HT-29 (cell line): ENCODE measurements at regions not wholly inside any gene's neighbourhood (a gene's known extent, or its start where the extent isn't known, plus 50 kb on each side); places are given as distances from the start of the nearest gene placed in this dataset.

Experiments
- DNase-seq: peaks from one replicate; pipeline ENCODE4 v3.0.0-alpha.2; 2015; ENCODE audit warnings: low spot score

DNA sequence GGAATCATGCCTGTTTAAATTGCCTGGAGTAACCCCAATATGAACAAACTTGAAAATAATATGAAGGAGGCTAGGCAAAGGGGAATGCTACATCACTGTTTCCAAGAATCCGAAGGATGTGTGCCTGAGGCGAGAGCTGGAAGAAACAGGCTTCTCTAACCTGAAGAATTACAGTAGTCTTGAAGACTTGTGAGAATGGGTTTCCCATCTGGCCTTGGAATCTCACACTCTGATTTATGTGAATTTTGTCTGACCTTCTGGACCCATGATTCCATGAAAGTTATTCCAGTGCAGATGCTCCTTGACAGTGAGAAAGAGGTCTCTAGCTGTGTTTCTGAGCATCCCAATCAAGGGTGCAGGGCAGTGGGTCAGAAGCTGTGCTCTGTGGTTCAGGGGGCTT, 122.1 kb upstream of the PARP11 start:
- DNase-seq, result no peak

GRCh38 chr12:3994500-3994899, 121.3 kb upstream of the PARP11 start:
- no peak for DNase-seq

GRCh38 chr12:3992945-3993344, 119.7 kb upstream of the PARP11 start:
- DNase-seq, result no peak

GRCh38 chr12:3991798-3992580, 118.8 kb upstream of the PARP11 start:
- DNase-seq, result no peak

- no peak for DNase-seq
Observed at GRCh38 chr12:3990501-3991280, 117.5 kb upstream of the PARP11 start.

DNA sequence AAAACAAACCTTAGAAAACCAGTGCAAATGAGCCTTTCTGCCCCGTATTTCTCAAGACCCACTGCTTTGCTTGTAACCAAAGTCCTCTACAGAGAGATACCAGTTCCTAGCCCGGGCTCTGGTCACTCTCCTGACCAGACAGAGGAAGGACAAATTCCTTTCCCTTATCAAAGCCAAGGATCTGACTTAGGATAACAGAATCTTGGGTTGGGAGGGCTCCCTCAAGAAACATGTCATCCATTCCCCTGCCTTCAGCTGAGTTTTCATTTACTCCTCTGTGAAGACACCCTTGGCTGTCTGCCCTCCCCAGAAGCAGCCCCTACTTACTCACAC, 116.0 kb upstream of the PARP11 start:
- DNase-seq, result no peak

DNA sequence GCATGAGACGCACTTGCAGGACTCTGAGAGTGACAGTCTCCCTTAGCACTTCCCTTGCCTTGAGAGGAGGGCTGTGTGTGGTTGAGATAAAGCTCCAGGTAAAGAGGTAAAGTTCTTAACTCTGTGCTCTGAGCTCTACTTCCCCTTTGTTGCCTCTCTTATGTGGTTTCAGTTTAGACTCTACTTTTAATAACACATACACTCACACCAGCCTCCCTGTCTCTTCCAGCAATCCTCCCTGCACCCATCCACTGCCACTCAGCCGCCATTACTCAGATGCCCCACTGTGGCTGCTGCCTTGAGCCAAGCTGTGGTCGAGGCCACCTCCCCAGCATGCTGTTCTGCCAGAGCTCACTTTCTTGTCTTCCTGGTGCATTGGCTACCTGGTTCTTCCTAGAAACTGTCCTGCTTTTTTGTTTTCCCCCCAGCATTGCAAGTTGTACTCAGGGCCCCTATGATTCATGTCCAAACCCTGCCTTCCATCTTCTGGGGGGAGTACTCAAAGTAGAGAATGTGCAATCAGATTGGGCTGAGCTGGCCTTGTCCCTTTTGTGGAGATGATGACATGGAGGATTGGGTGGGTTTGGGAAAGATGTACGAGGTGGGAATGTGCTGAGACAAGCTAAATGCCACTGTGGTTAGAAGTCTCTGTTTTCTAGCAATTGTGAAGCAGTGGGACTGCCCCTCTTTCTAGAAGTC, 115.5 kb upstream of the PARP11 start:
- no peak for DNase-seq

DNA sequence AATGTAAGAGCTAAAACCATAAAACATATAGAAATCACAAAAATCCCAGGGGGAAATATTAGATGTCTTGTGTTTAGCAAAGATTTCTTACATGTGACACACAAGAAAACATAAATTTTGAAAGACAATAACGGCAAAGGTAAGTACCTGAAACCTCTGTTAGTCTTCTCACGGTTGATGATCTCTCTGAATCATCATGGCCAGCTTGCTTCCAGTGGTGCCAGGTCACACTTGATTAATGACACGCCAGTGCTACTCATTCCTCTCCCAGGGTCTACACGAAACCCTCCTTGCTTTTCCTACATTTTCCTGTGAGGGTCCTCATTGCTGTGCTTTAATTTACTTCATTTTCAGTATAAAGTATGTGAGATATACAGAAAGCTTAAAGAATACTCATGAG, 114.4 kb upstream of the PARP11 start:
- no peak for DNase-seq

GRCh38 chr12:3980504-3981272, 107.5 kb upstream of the PARP11 start:
- no peak for DNase-seq

- no peak for DNase-seq
Observed at GRCh38 chr12:3977621-3978020, 104.4 kb upstream of the PARP11 start.

DNA sequence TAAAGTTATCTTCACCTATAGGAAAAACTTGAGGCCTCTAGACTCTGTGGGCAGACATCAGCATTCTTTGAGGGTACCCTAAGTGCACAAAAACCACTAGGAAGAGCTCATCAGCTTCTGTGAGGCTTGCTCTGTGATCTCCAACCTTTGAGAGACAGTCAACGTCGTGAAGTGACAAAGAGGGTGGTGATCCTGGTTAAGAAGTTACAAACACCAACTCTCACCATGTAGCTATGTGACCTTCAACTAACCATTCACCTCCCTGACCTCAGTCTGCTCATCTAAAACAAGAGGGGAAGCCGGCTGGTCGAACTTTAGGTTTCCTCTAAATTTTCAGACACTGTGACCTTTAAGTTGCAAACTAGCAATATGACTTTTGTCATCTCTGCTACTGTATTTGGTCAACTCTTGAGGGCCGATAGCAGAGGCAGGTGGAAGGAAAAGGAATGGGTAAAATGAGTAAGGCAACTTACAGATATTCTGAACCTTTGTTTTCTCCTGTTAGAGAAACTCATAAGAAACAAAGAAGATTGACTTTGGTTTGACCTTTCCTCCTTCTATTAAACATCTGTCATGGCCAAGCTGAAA, 103.2 kb upstream of the PARP11 start:
- no peak for DNase-seq

- DNase-seq, result no peak
Observed at GRCh38 chr12:3975652-3976051, 102.5 kb upstream of the PARP11 start.

DNA sequence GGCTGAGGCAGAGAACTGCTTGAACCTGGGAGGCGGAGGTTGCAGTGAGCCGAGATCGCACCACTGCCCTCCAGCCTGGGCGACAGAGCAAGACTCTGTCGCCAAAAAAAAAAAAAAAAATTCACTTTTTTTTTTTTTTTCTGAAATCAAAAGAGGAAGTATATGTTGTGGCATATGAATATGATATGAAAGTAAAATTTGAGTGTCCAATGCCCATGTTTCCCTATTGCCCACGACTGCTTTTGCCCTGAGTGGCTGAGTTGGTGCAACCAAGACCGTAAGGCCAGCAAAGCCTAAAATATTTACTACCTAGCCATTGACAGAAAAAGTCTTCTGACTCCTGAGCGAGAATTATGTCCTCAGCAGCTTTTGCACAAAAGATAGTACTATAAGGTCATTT, 101.7 kb upstream of the PARP11 start:
- no peak for DNase-seq

- DNase-seq, result no peak
Observed at GRCh38 chr12:3973973-3974644, 100.9 kb upstream of the PARP11 start.

- DNase-seq, result no peak
Observed at GRCh38 chr12:3973269-3973884, 100.2 kb upstream of the PARP11 start.

- no peak for DNase-seq
Observed at GRCh38 chr12:3972576-3972975, 99.4 kb upstream of the PARP11 start.

GRCh38 chr12:3968523-3968922, 95.3 kb upstream of the PARP11 start:
- DNase-seq, result no peak

DNA sequence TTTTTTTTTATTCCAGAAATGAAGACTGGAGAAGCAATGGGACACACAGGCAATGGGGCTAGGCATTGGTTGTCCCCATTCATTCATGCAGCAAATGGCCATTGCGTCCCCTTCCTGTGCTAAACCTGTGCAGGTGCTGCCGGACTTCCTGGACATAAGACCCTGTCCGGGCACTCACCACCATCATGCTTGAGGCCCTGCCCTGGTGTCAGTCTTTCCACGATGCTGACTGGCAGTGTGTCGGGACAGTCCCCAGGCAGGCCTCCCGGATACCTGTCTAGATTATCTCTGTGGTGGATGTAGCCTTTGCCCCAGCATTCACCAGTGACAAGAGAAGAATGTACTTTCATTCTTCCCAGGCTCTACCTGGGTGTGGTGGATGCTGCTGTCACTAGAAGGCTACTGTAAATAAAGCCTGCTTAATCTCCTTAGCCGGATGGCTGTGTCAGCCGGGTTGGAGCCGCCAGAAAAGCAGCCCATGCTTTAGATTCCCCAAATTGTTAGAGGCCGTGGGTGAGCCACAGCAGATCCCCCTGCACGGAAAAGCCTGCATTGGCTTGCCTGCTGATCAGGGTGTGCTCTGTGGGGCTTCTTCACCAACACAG, 94.5 kb upstream of the PARP11 start:
- no peak for DNase-seq

GRCh38 chr12:3966376-3966775, 93.2 kb upstream of the PARP11 start:
- DNase-seq, result no peak

DNA sequence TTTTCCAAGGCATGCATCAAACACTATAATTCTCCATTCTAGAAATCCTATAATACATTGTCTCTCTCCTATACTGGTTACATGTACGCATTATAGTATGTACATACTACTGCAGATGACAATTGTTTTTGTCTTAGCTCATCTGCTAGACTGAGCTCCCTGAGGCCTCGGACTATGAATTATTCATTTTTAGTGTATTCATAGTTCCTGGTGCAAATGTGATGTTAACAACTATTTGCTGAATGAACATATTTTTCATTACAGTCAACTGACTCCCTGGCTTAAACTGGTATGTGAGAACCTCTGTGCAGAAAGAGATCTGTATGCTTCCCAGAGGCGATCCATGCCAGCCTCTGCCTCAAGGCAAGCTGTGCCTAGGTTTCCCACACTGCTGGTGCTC, 91.8 kb upstream of the PARP11 start:
- DNase-seq, result no peak
